ENCODE measurements at regions not wholly inside any gene's neighbourhood (a gene's known extent, or its start where the extent isn't known, plus 50 kb on each side); places are given as distances from the start of the nearest gene placed in this dataset.

GRCh38 chr4:127210893-127211649, 421.7 kb upstream of the INTU start:
- H2AFZ ChIP-seq (ENCODE audit: low read depth, low read length): no peak overlapping the region
- no peak for DNase-seq
- TF ChIP-seq EZH2 (IDR thresholded peaks at IDR 0.05; ENCODE audit: borderline replicate concordance, low read depth, low read length, severe bottlenecking) (no peak), CTCF (IDR thresholded peaks at IDR 0.05; ENCODE audit: borderline replicate concordance, extremely low read depth, low read length, poor library complexity, severe bottlenecking) (no peak)

GRCh38 chr4:127211650-127212560, 420.9 kb upstream of the INTU start:
- Histone ChIP-seq H3K9ac (ENCODE audit: low read depth, low read length) (no peak overlapping the region), H3K27ac (ENCODE audit: low read length) (no peak overlapping the region), H3K4me3 (ENCODE audit: low read depth in 1 of 2, low read length in 2 of 2) (no peak overlapping the region), H4K20me1 (ENCODE audit: insufficient read depth, low read length) (no peaks in the 10 kb centered on the region), H3K4me2 (ENCODE audit: insufficient read depth, low read length) (no peak overlapping the region), H3K79me2 (ENCODE audit: insufficient read depth, low read length) (no peaks in the 10 kb centered on the region), H3K27me3 (ENCODE audit: insufficient read depth, low read length, poor library complexity) (no peaks in the 10 kb centered on the region), H3K36me3 (ENCODE audit: insufficient read depth, low read length) (no peaks in the 10 kb centered on the region), H2AFZ (ENCODE audit: low read depth, low read length) (no peak overlapping the region), H3K4me1 (ENCODE audit: insufficient read depth, low read length) (no peaks in the 10 kb centered on the region), H3K9me3 (ENCODE audit: insufficient read depth, low read length, severe bottlenecking) (no peaks in the 10 kb centered on the region)
- DNase-seq: no peak
- no peak for ATAC-seq (ENCODE audit: insufficient read depth, low read depth)
- TF ChIP-seq CTCF (IDR thresholded peaks at IDR 0.05; ENCODE audit: borderline replicate concordance, extremely low read depth, low read length, poor library complexity, severe bottlenecking) (no peak), EZH2 (IDR thresholded peaks at IDR 0.05; ENCODE audit: borderline replicate concordance, low read depth, low read length, severe bottlenecking) (no peak)

More at GRCh38 chr4:127210893-127211649, 421.7 kb upstream of the INTU start:
- no peaks in the 10 kb centered on the region for H3K4me1 ChIP-seq (ENCODE audit: insufficient read depth, low read length)
- no peak overlapping the region for H3K27ac ChIP-seq (ENCODE audit: low read length)
- H3K36me3 ChIP-seq (ENCODE audit: insufficient read depth, low read length): no peaks in the 10 kb centered on the region
- no peaks in the 10 kb centered on the region for H3K79me2 ChIP-seq (ENCODE audit: insufficient read depth, low read length)
- no peaks in the 10 kb centered on the region for H3K9me3 ChIP-seq (ENCODE audit: insufficient read depth, low read length, severe bottlenecking)
- H3K27me3 ChIP-seq (ENCODE audit: insufficient read depth, low read length, poor library complexity): no peaks in the 10 kb centered on the region
- H3K9ac ChIP-seq (ENCODE audit: low read depth, low read length): no peak overlapping the region
- no peaks in the 10 kb centered on the region for H4K20me1 ChIP-seq (ENCODE audit: insufficient read depth, low read length)
- no peak overlapping the region for H3K4me2 ChIP-seq (ENCODE audit: insufficient read depth, low read length)
- ATAC-seq (ENCODE audit: insufficient read depth, low read depth): no peak
- H3K4me3 ChIP-seq (ENCODE audit: low read depth in 1 of 2, low read length in 2 of 2): no peak overlapping the region

- no peak overlapping the region for H3K4me3 ChIP-seq (ENCODE audit: low read depth in 1 of 2, low read length in 2 of 2)
- DNase-seq (no peak), ATAC-seq (ENCODE audit: insufficient read depth, low read depth) (no peak)
- H3K79me2 ChIP-seq (ENCODE audit: insufficient read depth, low read length): no peaks in the 10 kb centered on the region
- no peaks in the 10 kb centered on the region for H3K27me3 ChIP-seq (ENCODE audit: insufficient read depth, low read length, poor library complexity)
- no peak overlapping the region for H3K9ac ChIP-seq (ENCODE audit: low read depth, low read length)
- H3K36me3 ChIP-seq (ENCODE audit: insufficient read depth, low read length): no peaks in the 10 kb centered on the region
- no peak overlapping the region for H3K4me2 ChIP-seq (ENCODE audit: insufficient read depth, low read length)
- H3K27ac ChIP-seq (ENCODE audit: low read length): no peak overlapping the region
- no peak for TF ChIP-seq CTCF (IDR thresholded peaks at IDR 0.05; ENCODE audit: borderline replicate concordance, extremely low read depth, low read length, poor library complexity, severe bottlenecking)
- TF ChIP-seq EZH2 (IDR thresholded peaks at IDR 0.05; ENCODE audit: borderline replicate concordance, low read depth, low read length, severe bottlenecking): no peak
- no peak overlapping the region for H2AFZ ChIP-seq (ENCODE audit: low read depth, low read length)
- no peaks in the 10 kb centered on the region for H3K4me1 ChIP-seq (ENCODE audit: insufficient read depth, low read length)
- H4K20me1 ChIP-seq (ENCODE audit: insufficient read depth, low read length): no peaks in the 10 kb centered on the region
- no peaks in the 10 kb centered on the region for H3K9me3 ChIP-seq (ENCODE audit: insufficient read depth, low read length, severe bottlenecking)
These were observed 420.1 kb upstream of the INTU start for GRCh38 chr4:127212701-127213100.
